Endodermal cell (in vitro differentiated cells): ENCODE measurements at regions not wholly inside any gene's neighbourhood (a gene's known extent, or its start where the extent isn't known, plus 50 kb on each side); places are given as distances from the start of the nearest gene placed in this dataset.

Experiments used
- DNase-seq: peaks from one replicate; pipeline ENCODE4 v3.0.0-alpha.2; 2017
- H3K27ac ChIP-seq: 2 replicates; pipeline ENCODE4 v1.5.1; 2013; ENCODE audit warnings: mild to moderate bottlenecking, low read depth, low read length, moderate library complexity
- H3K27me3 ChIP-seq: 2 replicates; pipeline ENCODE4 v1.6.1; 2013; ENCODE audit warnings: mild to moderate bottlenecking, low read length, moderate library complexity; ENCODE audit not compliant: insufficient read depth, control insufficient read depth, poor library complexity, severe bottlenecking
- H3K36me3 ChIP-seq: 2 replicates; pipeline ENCODE4 v1.7.0; 2013; ENCODE audit warnings: mild to moderate bottlenecking, low read length, moderate library complexity; ENCODE audit not compliant: control insufficient read depth, insufficient read depth
- H3K4me1 ChIP-seq: one replicate; pipeline ENCODE4 v1.7.0; 2013; ENCODE audit warnings: low read length; ENCODE audit not compliant: control insufficient read depth, insufficient read depth
- H3K4me3 ChIP-seq: 2 replicates; pipeline ENCODE4 v1.5.1; 2013; ENCODE audit warnings: mild to moderate bottlenecking, low read length, moderate library complexity
- H3K9ac ChIP-seq: 2 replicates; pipeline ENCODE4 v1.6.1; 2013; ENCODE audit warnings: mild to moderate bottlenecking, low read length, moderate library complexity; ENCODE audit not compliant: poor library complexity, severe bottlenecking; ENCODE audit errors: extremely low read depth
- H3K9me3 ChIP-seq: 2 replicates; pipeline ENCODE4 v1.6.1; 2013; ENCODE audit warnings: mild to moderate bottlenecking, low read length, moderate library complexity; ENCODE audit not compliant: control insufficient read depth
- H3K27ac Mint-ChIP-seq: 2 replicates; pipeline ENCODE4 v1.8.0; 2020; ENCODE audit warnings: mixed read lengths
- H3K27me3 Mint-ChIP-seq: 2 replicates; pipeline ENCODE4 v1.8.0; 2021; ENCODE audit warnings: mild to moderate bottlenecking, mixed read lengths; ENCODE audit not compliant: insufficient read depth
- H3K36me3 Mint-ChIP-seq: 2 replicates; pipeline ENCODE4 v1.8.0; 2020; ENCODE audit warnings: low read depth, mixed read lengths
- H3K4me1 Mint-ChIP-seq: 2 replicates; pipeline ENCODE4 v1.8.0; 2020; ENCODE audit warnings: mixed read lengths
- H3K4me3 Mint-ChIP-seq: 2 replicates; pipeline ENCODE4 v1.8.0; 2020; ENCODE audit warnings: mild to moderate bottlenecking, moderate library complexity, mixed read lengths
- H3K9me3 Mint-ChIP-seq: 2 replicates; pipeline ENCODE4 v1.8.0; 2020; ENCODE audit warnings: mild to moderate bottlenecking, mixed read lengths
- WGBS, 2 experiments: methylation state at CpG; one replicate each; pipeline versions ENCODE4 v1.1.5 to v1.1.7; 2013; ENCODE audit warnings: missing lambda C conversion rate in 2 of 2, mixed read lengths in 1 of 2; ENCODE audit not compliant: insufficient coverage in 1 of 2, insufficient read length in 1 of 2; 5-methylcytosine and 5-hydroxymethylcytosine counted together
- TF ChIP-seq, protein P1 (sequence below): fragments of 200-600 bp; sonication (generic); conservative IDR thresholded peaks from 2 replicates; pipeline ENCODE4 v1.5.0; 2021; ENCODE audit warnings: antibody characterized with exemption, mild to moderate bottlenecking

DNA sequence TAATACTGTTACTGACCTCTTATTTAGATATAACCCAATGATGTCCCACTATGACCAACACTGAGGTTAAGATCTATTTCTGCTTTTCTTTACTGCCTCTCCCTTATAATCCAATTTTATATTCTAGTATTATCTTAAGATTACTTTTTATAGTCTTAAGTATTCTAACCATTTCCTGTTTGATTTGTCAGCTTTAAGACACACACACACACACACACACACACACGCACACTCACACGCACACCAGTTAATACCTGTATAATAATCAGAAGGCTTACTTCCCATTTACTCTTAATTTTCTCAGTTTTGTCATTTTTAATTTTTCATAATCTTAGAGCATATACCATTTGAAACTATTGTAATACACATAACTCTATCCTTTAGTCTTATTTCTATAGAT lies 226.0 kb upstream of the C11orf87 start:
- TF ChIP-seq, protein P1, sequence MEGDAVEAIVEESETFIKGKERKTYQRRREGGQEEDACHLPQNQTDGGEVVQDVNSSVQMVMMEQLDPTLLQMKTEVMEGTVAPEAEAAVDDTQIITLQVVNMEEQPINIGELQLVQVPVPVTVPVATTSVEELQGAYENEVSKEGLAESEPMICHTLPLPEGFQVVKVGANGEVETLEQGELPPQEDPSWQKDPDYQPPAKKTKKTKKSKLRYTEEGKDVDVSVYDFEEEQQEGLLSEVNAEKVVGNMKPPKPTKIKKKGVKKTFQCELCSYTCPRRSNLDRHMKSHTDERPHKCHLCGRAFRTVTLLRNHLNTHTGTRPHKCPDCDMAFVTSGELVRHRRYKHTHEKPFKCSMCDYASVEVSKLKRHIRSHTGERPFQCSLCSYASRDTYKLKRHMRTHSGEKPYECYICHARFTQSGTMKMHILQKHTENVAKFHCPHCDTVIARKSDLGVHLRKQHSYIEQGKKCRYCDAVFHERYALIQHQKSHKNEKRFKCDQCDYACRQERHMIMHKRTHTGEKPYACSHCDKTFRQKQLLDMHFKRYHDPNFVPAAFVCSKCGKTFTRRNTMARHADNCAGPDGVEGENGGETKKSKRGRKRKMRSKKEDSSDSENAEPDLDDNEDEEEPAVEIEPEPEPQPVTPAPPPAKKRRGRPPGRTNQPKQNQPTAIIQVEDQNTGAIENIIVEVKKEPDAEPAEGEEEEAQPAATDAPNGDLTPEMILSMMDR: no peak
- 85 to 100% methylated on average over 2 of the region's 2 CpGs for WGBS, 2 experiments
- Histone ChIP-seq H3K27ac (no peak overlapping the region), H3K9ac (no peak overlapping the region), H3K4me1 (no peaks in the 10 kb centered on the region), H3K36me3 (no peaks in the 10 kb centered on the region), H3K27me3 (no peaks in the 10 kb centered on the region), H3K4me3 (no peak overlapping the region), H3K9me3 (no peaks in the 10 kb centered on the region)
- no peak for DNase-seq
- Mint-ChIP-seq H3K4me3 (no peak overlapping the region), H3K36me3 (no peaks in the 10 kb centered on the region), H3K27ac (no peak overlapping the region), H3K9me3 (peaks cover 22% of the 10 kb centered on the region), H3K4me1 (no peaks in the 10 kb centered on the region), H3K27me3 (no peaks in the 10 kb centered on the region)

DNA sequence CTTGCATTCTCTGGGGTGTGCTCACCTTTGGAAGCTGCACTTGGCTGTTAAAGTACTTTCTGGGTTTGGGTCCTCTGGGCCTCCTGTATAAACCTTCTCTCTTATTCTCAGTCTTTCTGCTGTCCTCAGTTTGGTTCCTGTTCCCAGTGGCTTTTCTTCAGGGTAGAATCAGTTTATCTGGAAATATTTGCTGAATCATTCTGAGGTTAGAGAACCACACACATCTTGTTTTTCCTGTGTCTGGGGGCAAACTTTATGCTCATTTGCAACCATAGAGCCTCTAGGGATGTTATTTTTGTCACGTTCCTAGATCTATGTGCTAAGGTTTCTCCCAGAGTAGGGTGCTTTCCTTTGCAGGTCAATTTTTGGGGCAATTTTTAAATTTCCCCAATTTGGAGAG lies 224.3 kb upstream of the C11orf87 start:
- no peak overlapping the region for H3K4me3 ChIP-seq
- no peaks in the 10 kb centered on the region for H3K9me3 ChIP-seq
- WGBS, 2 experiments: 100% methylated on average over 1 of the region's 1 CpG
- no peak for DNase-seq
- H3K4me1 ChIP-seq: no peaks in the 10 kb centered on the region
- H3K36me3 Mint-ChIP-seq: no peaks in the 10 kb centered on the region
- H3K27me3 Mint-ChIP-seq: no peaks in the 10 kb centered on the region
- H3K27ac ChIP-seq: no peak overlapping the region
- peaks cover 6% of the 10 kb centered on the region for H3K9me3 Mint-ChIP-seq
- no peaks in the 10 kb centered on the region for H3K4me1 Mint-ChIP-seq
- no peak overlapping the region for H3K9ac ChIP-seq
- no peak overlapping the region for H3K27ac Mint-ChIP-seq
- H3K36me3 ChIP-seq: no peaks in the 10 kb centered on the region
- H3K4me3 Mint-ChIP-seq: no peak overlapping the region
- no peaks in the 10 kb centered on the region for H3K27me3 ChIP-seq
- TF ChIP-seq, protein P1: no peak

DNA sequence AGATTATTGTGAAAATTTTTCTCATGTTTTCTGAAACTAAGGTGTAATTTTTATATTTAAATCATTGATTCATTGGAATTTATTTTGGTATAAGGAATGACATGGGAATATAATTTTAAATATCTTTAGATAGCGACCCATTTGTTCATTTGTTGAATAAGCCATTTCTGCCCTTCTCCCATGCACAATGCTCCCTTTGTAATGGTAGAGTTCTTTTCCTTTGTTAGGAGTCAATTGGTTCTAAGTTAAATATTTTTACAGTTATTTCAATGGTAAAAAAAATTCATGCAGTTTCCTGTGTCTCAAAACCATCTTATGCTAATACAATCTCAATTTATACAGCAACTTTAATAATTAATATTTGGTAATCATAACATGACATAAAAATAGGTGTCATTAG lies 218.8 kb upstream of the C11orf87 start:
- no peak overlapping the region for H3K27ac ChIP-seq
- no peaks in the 10 kb centered on the region for H3K4me1 ChIP-seq
- Mint-ChIP-seq H3K27ac (no peak overlapping the region), H3K4me1 (no peaks in the 10 kb centered on the region), H3K9me3 (peaks cover 15% of the 10 kb centered on the region), H3K4me3 (no peak overlapping the region), H3K27me3 (no peaks in the 10 kb centered on the region), H3K36me3 (no peaks in the 10 kb centered on the region)
- no peaks in the 10 kb centered on the region for H3K36me3 ChIP-seq
- no peaks in the 10 kb centered on the region for H3K27me3 ChIP-seq
- H3K9me3 ChIP-seq: no peaks in the 10 kb centered on the region
- 100% methylated on average over 1 of the region's 1 CpG; no CpG with 5 or more reads in 1 of the 2 experiments for WGBS, 2 experiments
- H3K9ac ChIP-seq: no peak overlapping the region
- no peak overlapping the region for H3K4me3 ChIP-seq
- DNase-seq: no peak
- TF ChIP-seq, protein P1: no peak
